Ishikawa (cell line): ENCODE measurements at regions not wholly inside any gene's neighbourhood (a gene's known extent, or its start where the extent isn't known, plus 50 kb on each side); places are given as distances from the start of the nearest gene placed in this dataset.

Experiments
- EP300 ChIP-seq: IDR thresholded peaks from 2 replicates; pipeline ENCODE4 v1.6.1; 2012; ENCODE audit warnings: borderline replicate concordance
- MAX ChIP-seq: IDR thresholded peaks from 2 replicates; pipeline ENCODE4 v1.6.1; 2012
- RAD21 ChIP-seq: IDR thresholded peaks from 2 replicates; pipeline ENCODE4 v1.6.1; 2012; ENCODE audit warnings: low read depth
- TCF12 ChIP-seq: IDR thresholded peaks from 2 replicates; pipeline ENCODE4 v1.6.1; 2012; ENCODE audit warnings: low read depth

- no peak for TF ChIP-seq RAD21
- TF ChIP-seq EP300 = no peak
- TF ChIP-seq MAX = no peak
- no peak for TF ChIP-seq TCF12
Measured at GRCh38 chr11:128022761-128023160, 564.6 kb downstream of the ETS1 start.
